ENCODE measurements at regions not wholly inside any gene's neighbourhood (a gene's known extent, or its start where the extent isn't known, plus 50 kb on each side); places are given as distances from the start of the nearest gene placed in this dataset.

GRCh38 chr1:88101041-88101440 lies 583.0 kb upstream of the PKN2 start:
- Histone ChIP-seq H3K4me1 (ENCODE audit: control insufficient read depth, insufficient read depth, low read length) (no peaks in the 10 kb centered on the region), H3K4me3 (ENCODE audit: low read depth in 2 of 2, low read length in 2 of 2) (no peak overlapping the region), H3K27me3 (ENCODE audit: control insufficient read depth, insufficient read depth, low read length) (no peaks in the 10 kb centered on the region), H3K9me3 (ENCODE audit: control insufficient read depth, insufficient read depth, low read depth, low read length) (no peaks in the 10 kb centered on the region), H3K27ac (ENCODE audit: low read length) (no peak overlapping the region), H3K36me3 (ENCODE audit: control insufficient read depth, insufficient read depth, low read length) (no peaks in the 10 kb centered on the region)
- in situ Hi-C loops (cut with HindIII; ENCODE audit: low pct_unique_long_range_greater_than_20kb, low sequenced_read_pairs) (no loop called here), intact Hi-C loops (cut with micrococcal nuclease; ENCODE audit: unreplicated experiment) (no loop called here)
- CTCF ChIA-PET = no interaction called here
- POLR2A ChIA-PET = no interaction called here
- ATAC-seq (no peak), DNase-seq (ENCODE audit: low read depth, low spot score) (no peak)
- no peak for TF ChIP-seq SIN3A (IDR thresholded peaks at IDR 0.05; ENCODE audit: borderline replicate concordance, insufficient read depth, low read depth, low read length)
- TF ChIP-seq CTCF (IDR thresholded peaks at IDR 0.05) = no peak
- TF ChIP-seq REST (IDR thresholded peaks at IDR 0.05; ENCODE audit: insufficient read depth in 1 of 2, low read depth in 2 of 2, low read length in 1 of 2) = no peak
- no peak for TF ChIP-seq TCF7L2 (IDR thresholded peaks at IDR 0.05; ENCODE audit: low read depth, low read length)
- TF ChIP-seq POLR2AphosphoS5 (IDR thresholded peaks at IDR 0.05; ENCODE audit: low read depth, low read length) = no peak
- no TSS peak for BruUV-seq (replicated peaks)

- CTCF ChIA-PET = no interaction called here
- TF ChIP-seq SIN3A (IDR thresholded peaks at IDR 0.05; ENCODE audit: borderline replicate concordance, insufficient read depth, low read depth, low read length) (no peak), CTCF (IDR thresholded peaks at IDR 0.05) (no peak), REST (IDR thresholded peaks at IDR 0.05; ENCODE audit: insufficient read depth in 1 of 2, low read depth in 2 of 2, low read length in 1 of 2) (no peak), TCF7L2 (IDR thresholded peaks at IDR 0.05; ENCODE audit: low read depth, low read length) (no peak), POLR2AphosphoS5 (IDR thresholded peaks at IDR 0.05; ENCODE audit: low read depth, low read length) (no peak)
- Histone ChIP-seq H3K9me3 (ENCODE audit: control insufficient read depth, insufficient read depth, low read depth, low read length) (no peaks in the 10 kb centered on the region), H3K27ac (ENCODE audit: low read length) (no peak overlapping the region), H3K4me1 (ENCODE audit: control insufficient read depth, insufficient read depth, low read length) (no peaks in the 10 kb centered on the region), H3K27me3 (ENCODE audit: control insufficient read depth, insufficient read depth, low read length) (no peaks in the 10 kb centered on the region), H3K4me3 (ENCODE audit: low read depth in 2 of 2, low read length in 2 of 2) (no peak overlapping the region), H3K36me3 (ENCODE audit: control insufficient read depth, insufficient read depth, low read length) (no peaks in the 10 kb centered on the region)
- no TSS peak for BruUV-seq (replicated peaks)
- POLR2A ChIA-PET = no interaction called here
- DNase-seq (ENCODE audit: low read depth, low spot score) (no peak), ATAC-seq (no peak)
- intact Hi-C loops (cut with micrococcal nuclease; ENCODE audit: unreplicated experiment) (no loop called here), in situ Hi-C loops (cut with HindIII; ENCODE audit: low pct_unique_long_range_greater_than_20kb, low sequenced_read_pairs) (no loop called here)
Measured at GRCh38 chr1:88104236-88104635, 579.8 kb upstream of the PKN2 start.

All from Panc1 (cell line).